GM21786 (cell line): ENCODE measurements at regions not wholly inside any gene's neighbourhood (a gene's known extent, or its start where the extent isn't known, plus 50 kb on each side); places are given as distances from the start of the nearest gene placed in this dataset.

ENCODE experiments used
- ATAC-seq: cut with Tn5 transposase; IDR thresholded peaks from one replicate; pipeline ENCODE4 v1.9.1; 2021; ENCODE audit not compliant: unreplicated experiment

DNA sequence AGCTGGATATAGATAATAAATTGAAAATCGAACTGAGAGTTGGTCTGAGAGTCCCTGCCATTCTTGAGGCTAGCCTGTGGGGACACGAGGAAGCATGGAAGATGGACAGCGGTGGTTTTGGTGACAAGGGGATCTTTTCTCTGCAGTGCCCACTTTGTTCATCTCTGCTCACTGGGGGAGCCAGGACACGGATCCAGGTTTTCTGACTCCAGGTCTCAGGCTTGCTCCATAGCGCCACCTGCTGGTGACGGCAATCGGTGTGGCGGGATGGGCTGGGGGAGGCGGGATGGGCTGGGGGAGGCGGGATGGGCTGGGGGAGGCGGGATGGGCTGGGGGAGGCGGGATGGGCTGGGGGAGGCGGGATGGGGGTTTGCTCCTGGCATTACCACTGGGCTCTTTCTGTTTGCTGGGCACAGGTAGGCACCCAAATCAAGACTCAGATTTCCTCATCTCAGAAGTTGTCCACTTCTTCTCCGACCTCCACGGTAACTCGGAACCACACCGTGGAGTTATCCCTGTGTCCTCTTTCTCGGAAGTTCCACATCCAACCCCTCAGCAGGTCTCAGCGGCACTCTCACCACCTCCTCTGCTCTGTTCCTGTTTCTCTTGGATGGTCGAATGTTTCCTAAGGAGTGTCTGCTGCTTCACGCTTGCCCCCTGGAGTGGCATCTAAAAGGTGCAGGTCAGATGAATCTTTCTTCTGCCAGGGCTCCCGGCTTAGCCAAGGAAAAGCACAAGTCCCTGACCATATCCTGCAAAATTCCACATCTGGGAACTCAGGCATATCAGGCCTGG lies 142.4 kb downstream of the CYLD start:
- no peak for ATAC-seq

GRCh38 chr16:50881956-50882355 lies 140.1 kb downstream of the CYLD start:
- ATAC-seq, result no peak

DNA sequence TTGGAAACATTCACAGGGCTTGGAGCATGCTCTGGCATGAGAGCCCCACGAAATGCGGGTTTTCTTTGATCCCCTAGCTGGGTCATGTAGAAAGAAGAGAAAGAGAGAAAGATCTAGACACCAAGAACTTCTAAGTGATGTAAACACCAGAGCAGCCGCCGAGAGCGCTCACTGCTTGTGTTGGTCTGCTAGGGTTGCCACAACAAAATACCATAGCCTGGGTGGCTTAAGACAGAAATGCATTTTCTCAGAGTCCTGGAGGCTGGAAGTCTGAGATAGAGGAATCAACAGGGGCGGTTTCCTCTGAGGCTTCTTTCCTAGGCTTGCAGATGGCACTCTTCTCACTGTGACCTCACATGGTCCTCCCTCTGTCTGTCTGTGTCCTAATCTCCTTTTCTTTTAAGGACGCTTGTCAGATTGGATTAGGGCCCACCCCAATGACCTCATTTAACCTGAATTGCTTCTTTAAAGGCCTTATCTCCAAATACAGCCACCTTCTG lies 139.5 kb downstream of the CYLD start:
- ATAC-seq, result no peak

GRCh38 chr16:50880926-50881325 lies 139.0 kb downstream of the CYLD start:
- no peak for ATAC-seq

GRCh38 chr16:50879873-50880695 lies 138.2 kb downstream of the CYLD start:
- no peak for ATAC-seq

DNA sequence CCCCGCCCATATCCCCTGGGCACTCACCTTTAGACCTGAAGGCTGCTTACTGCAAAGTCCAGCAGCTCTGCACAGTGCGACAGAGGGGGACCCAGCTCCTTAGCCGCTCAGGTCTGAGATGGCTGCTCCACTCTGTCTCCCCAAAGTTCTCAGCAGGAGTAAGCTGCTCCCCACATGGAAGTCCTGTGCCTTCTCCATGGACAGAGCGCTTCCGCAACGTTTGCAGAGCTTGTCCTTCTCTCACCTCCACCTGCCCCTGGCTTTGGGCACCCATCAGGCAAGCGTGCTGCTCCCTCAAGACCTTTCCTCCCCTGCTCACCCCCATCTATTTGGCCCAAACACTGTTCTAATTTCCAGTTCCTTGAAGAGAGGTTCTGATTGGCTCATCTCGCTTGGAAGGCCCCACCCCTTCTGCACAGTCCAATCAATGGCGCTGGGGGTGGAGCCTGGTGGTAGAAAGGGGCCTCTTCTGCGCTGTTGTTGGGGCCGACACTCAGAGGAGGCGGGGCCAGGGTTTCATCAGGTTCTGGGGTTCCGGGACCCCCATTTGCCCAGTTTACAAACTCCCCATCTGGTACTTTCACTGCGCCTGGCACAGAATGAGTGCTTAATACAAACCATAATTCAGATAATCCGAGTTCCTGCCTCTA lies 137.2 kb downstream of the CYLD start:
- no peak for ATAC-seq

- no peak for ATAC-seq
Measured at GRCh38 chr16:50878536-50878935, 136.7 kb downstream of the CYLD start.

DNA sequence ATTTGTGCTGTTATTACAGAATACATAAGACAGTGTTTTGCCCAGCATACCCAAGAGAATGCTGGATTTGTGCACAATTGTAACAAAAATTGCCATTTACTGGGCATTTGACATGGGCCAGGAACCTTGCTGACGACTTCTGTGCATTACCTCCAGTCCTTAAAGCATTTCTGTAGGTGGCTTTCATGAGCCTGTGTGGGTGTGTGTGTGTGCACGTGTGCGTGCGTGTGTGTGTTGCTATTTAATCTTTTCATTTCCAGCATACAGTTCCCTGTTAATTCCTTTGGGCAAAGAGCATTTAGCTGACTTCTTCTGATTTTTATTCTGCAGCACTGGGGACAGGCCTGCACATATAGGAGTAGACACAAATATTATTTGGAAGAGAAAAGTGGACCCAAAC lies 134.4 kb downstream of the CYLD start:
- ATAC-seq, result no peak

DNA sequence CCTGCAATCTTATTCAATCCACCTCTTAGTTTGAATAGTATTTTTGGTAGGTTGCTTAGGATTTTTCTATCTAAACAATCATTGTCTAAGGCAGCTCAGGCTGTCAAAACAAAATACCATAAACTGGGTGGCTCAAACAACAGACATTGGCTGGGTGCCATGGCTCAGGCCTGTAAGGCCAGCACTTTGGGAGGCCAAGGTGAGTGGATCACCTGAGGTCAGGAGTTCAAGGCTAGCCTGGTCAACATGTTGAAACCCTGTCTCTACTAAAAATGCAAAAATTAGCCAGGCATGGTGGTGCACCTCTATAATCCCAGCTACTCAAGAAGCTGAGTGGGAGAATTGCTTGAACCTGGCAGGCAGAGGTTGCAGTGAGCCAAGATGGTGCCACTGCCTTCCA lies 126.7 kb downstream of the CYLD start:
- no peak for ATAC-seq

GRCh38 chr16:50866806-50867205 lies 124.9 kb downstream of the CYLD start:
- ATAC-seq, result no peak

DNA sequence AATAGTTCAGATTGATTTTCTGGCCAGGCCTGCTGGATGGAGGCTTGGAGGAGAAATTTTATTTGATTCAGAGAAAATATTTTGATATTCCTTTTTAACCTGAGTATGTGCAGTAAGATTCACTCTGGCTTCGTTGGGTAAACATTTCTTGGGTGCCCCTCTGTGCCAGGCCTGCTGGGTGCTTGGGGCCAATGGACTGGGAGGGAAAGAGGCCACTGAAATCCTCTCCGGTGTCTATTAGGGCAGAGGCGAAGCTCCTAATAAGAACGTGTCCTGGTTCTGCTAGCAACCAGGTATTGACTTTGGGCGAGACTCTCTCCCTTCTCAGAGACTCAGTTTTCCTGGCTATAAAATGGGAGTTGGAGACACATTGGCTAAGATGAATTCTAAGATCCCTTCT lies 122.5 kb downstream of the CYLD start:
- ATAC-seq, result no peak

GRCh38 chr16:50863644-50864144 lies 121.8 kb downstream of the CYLD start:
- no peak for ATAC-seq

GRCh38 chr16:50862818-50863643 lies 121.1 kb downstream of the CYLD start:
- ATAC-seq, result no peak

DNA sequence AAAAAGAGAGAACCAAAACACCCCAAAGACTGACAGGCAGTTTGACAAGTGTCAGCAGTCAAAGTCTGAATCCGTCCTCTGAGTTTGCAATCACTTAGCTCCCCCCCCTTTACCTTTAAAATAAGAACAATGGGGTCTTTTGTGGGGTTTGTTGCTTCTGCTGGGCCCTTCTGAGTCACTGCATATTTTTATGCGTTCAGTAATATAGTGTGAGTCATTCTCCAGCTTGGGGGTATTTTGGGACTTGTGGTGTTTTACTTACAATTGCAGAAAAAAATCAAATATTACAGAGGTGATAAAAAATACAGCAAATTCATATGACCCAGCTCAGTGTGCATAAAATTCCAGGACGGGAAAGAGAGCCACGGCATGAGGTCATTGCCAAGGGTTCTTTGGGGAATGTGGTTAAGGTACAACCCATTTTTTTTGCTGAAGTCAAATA lies 120.1 kb downstream of the CYLD start:
- ATAC-seq, result no peak

DNA sequence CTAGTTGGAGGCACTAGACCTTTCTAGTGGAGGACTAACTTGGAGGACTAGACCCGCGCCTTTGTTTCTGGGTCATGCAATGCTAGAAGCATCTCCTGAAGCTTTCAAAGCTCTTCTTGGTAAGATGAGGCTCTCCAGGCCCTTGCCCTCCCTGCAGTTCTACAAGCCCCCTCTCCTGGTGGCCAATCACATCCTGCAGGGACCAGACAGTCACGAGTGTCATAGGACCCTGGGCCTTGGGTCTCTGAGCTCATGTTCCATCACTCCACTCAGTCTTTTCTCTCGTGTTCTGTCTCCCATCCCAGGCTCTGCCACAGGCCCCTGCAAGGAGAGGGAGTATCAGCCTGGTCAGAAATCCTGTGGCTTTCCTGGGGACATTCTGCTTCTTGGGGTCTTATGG lies 119.6 kb downstream of the CYLD start:
- ATAC-seq, result no peak

DNA sequence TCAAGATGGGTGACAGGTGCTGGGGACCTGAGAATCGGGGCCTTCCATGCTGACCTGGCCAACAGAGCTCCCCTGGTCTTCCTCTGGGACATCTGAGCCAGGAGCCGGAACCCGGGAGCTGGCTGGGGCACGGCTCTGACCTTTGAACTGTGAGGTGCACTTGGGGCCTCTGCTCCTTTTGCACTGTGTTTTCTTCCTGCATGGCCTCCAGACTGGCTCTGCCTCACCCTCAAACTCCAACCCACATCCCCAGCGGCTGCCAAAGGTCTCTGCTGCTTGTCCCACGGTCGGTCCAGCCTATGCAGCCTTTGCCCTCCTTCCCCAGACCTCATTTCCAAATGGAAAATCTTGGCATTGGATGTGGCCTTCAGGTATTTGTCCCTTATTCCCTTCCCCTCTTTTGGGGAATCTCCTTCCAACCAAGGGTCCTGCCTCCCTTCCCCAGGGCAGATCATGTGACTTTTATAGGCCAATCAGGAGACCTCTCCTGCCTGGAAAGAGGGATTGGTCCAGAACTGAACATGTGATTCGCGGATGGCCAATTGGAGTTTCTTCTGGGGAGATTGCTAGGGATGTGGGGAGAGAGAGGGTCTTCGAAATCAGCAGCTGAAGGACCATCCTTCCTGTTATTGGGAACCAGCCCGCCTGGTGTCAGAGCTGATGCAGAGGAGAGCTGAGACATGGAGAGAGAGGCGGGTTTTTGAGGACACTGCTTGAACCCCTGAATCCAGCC lies 117.9 kb downstream of the CYLD start:
- ATAC-seq, result no peak

DNA sequence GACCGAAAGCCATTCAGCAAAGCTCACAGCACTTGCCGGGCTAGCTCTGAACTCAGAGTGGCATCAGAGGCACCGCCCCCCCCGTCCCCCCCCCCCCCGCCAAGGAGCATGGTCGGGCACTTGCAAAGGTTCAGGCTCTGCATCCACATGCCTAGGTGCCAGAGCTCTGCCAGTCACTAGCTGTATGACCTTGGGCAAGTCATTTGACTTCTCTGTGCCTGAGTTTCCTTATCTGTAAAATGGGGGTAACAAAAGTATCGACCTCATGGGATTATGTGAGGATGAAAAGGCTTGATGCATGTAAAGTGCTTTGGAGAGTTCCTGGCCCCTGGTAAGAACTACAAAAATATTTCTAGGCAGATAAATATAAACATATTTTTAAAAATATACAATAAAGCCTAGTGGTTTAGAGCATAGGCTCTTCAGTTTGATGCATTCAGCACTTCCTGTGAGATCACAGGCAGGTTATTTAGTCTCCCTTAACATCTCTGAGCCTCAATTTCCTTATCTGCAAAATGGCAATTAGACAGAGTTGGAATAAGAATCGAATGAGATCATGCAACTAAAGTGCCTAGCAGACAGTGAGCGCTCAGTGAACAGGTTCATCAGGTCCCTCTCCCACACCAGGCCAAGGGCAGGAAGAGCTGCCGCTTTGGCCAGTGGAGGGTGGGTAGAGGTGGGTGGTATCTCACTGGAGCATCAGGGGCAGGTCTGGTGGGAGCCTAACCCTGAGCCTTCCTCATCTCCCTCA lies 117.2 kb downstream of the CYLD start:
- no peak for ATAC-seq

- ATAC-seq, result no peak
Measured at GRCh38 chr16:50858376-50858775, 116.5 kb downstream of the CYLD start.

GRCh38 chr16:50857881-50858280 lies 116.0 kb downstream of the CYLD start:
- ATAC-seq, result no peak
